Muscle layer of duodenum (tissue), 2 donors: ENCODE measurements at regions not wholly inside any gene's neighbourhood (a gene's known extent, or its start where the extent isn't known, plus 50 kb on each side); places are given as distances from the start of the nearest gene placed in this dataset.
"Not testable (repeated sequence)": the region's sequence is repeated elsewhere in the genome, so short reads cannot be mapped to it uniquely, and the experiment has no call there.

ENCODE experiments used
- H3K27ac ChIP-seq: one replicate; pipeline ENCODE4 v1.7.0; 2013; ENCODE audit warnings: mild to moderate bottlenecking, low read length
- H3K27me3 ChIP-seq: one replicate; pipeline ENCODE4 v1.7.0; 2013; ENCODE audit warnings: low read depth, mild to moderate bottlenecking, control low read depth, low read length
- H3K36me3 ChIP-seq, 2 donors: one replicate each; pipeline ENCODE4 v1.7.0; 2013; ENCODE audit warnings: low read length in 2 of 2, control low read depth in 1 of 2, mild to moderate bottlenecking in 1 of 2; ENCODE audit not compliant: insufficient read depth in 2 of 2, control insufficient read depth in 1 of 2
- H3K4me1 ChIP-seq, 2 donors: one replicate each; pipeline ENCODE4 v1.7.0; 2013; ENCODE audit warnings: low read length in 2 of 2, mild to moderate bottlenecking in 2 of 2, control low read depth in 1 of 2, moderate library complexity in 1 of 2; ENCODE audit not compliant: insufficient read depth in 2 of 2, control insufficient read depth in 1 of 2
- H3K4me3 ChIP-seq, 2 donors: one replicate each; pipeline ENCODE4 v1.7.0; 2013; ENCODE audit warnings: low read length in 2 of 2, low read depth in 1 of 2, mild to moderate bottlenecking in 1 of 2
- H3K9me3 ChIP-seq, 2 donors: one replicate each; pipeline ENCODE4 v1.7.0; 2013; ENCODE audit warnings: low read length in 2 of 2, control low read depth in 1 of 2, mild to moderate bottlenecking in 1 of 2; ENCODE audit not compliant: control insufficient read depth in 1 of 2
- donor health status: healthy.

DNA sequence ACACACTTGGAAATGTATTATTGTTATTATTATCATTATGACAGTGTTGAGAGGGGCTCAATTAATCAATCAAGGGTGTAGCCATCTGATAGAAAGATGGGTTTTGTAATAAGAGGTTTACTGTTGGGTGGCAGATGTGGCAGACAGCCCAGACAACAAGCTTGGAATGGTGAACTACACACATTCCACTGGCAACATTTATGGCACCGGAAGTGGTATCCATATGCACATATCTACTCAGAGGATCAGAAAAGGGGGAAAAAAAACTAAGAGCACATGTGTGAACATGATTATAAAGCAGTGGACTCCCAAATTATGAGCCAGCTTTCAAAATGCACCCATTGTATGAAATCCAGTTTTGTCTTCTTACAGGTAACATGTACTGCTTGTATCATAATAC lies 125.9 kb upstream of the ARX start:
- no peak overlapping the region for H3K4me3 ChIP-seq
- no peaks in the 10 kb centered on the region for H3K27me3 ChIP-seq
- H3K4me1 ChIP-seq: no peaks in the 10 kb centered on the region
- no peaks in the 10 kb centered on the region for H3K9me3 ChIP-seq
- H3K27ac ChIP-seq: no peak overlapping the region
- no peaks in the 10 kb centered on the region for H3K36me3 ChIP-seq

DNA sequence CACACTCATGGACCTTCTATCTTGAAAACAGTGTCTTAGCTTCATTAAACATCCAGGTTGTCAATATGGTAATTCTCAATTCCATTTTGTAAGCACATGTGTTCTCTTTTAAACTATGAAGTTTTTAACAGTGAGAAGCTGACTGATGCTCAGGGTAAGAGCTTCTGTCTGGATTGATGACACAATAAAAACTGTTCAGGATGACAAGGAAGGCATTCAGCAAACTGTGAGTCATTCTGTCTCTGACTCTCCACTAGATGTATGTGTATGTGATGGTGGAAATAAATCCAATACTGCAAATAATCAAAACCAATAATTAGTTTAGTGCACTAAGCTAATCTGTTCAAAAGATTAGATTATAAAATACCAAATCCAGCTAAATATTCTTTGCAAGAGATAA lies 115.3 kb upstream of the ARX start:
- H3K27me3 ChIP-seq: no peaks in the 10 kb centered on the region
- no peaks in the 10 kb centered on the region for H3K4me1 ChIP-seq

DNA sequence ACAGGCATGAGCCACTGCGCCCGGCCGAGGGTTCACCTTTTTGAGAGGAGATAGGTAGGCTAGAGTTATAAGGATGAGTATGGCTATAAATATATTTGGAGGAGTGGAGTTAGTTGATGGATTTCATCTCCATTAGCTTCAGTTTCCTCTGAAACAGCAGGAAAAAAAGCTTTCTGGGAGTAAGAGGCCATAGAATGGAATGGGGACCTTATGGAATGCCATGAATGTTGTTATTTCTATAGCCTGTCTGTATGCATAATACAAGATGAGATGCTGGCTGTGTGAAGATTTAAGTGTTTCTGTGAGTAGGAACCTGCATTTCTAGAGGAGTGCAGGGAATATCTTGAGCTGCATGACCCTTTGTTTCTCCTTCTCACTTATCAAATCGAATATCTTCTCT lies 114.9 kb upstream of the ARX start:
- H3K4me1 ChIP-seq: no peaks in the 10 kb centered on the region
- no peak overlapping the region for H3K4me3 ChIP-seq
- no peak overlapping the region for H3K27ac ChIP-seq
- H3K36me3 ChIP-seq: no peaks in the 10 kb centered on the region
- H3K27me3 ChIP-seq: no peaks in the 10 kb centered on the region
- no peaks in the 10 kb centered on the region for H3K9me3 ChIP-seq

More for the DNA sequence above, 115.3 kb upstream of the ARX start:
- Histone ChIP-seq H3K27ac (no peak overlapping the region), H3K4me3 (no peak overlapping the region), H3K36me3 (no peaks in the 10 kb centered on the region), H3K9me3 (no peaks in the 10 kb centered on the region)

DNA sequence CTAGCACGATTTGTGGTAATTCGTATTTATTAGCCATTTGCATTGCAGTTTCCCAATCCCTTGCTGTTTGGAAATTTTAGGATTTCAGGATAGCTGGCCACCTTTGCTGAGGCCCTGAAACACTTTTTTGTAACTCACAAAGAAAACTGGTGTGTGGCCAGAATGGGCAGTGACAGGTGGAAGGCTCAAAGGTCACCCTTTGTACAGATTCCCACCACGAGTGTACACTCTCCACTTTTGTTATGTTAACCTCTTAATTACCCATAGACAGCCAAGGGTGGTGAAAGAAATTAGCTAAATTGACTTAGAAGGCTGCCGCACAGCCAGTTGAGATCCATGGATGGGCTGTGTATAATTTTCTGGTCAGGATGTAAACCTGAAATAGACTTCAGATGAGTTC lies 109.7 kb upstream of the ARX start:
- no peaks in the 10 kb centered on the region for H3K27me3 ChIP-seq
- no peaks in the 10 kb centered on the region for H3K4me1 ChIP-seq

DNA sequence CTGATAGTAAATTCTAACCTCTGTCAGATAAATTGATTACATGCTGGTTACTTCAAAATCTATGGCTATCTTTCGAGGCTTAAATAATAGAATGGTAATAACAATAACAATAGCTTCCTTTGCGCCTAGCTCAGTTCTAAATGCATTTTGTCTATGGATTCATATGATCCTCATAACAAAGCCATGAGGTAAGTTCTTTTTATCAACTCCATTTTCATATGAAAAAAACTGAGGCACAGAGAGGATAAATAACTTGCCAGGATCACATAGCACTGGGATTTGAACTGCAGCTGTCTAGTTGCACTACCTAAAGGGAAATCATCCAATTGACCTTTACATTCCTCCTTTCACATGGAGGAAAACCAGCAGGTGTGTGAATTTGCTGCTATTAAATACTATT lies 108.6 kb upstream of the ARX start:
- Histone ChIP-seq H3K9me3 (no peaks in the 10 kb centered on the region), H3K4me1 (no peaks in the 10 kb centered on the region), H3K4me3 (no peak overlapping the region), H3K27me3 (no peaks in the 10 kb centered on the region), H3K36me3 (no peaks in the 10 kb centered on the region), H3K27ac (no peak overlapping the region)

More for the DNA sequence above, 109.7 kb upstream of the ARX start:
- Histone ChIP-seq H3K27ac (no peak overlapping the region), H3K9me3 (no peaks in the 10 kb centered on the region), H3K4me3 (no peak overlapping the region), H3K36me3 (no peaks in the 10 kb centered on the region)

DNA sequence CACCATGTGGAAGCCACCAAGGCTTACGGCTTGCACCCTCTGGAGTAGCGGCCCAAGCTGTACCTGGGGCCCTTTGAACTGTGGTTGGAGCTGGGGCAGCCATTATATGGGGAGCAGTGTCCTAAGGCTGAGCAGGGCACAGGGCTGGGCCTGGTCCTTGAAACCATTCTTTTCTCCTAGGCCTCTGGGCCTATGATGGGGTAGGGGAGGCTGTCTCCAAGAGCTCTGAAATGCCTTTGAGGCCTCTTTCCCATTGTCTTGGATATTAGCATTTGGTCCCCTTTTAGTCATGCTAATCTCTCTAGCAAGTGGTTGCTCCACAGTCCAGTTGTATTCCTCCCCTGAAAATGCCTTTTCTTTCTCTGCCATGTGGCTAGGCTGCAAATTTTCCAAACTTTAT lies 96.4 kb upstream of the ARX start:
- H3K4me3 ChIP-seq: no peak overlapping the region
- no peaks in the 10 kb centered on the region for H3K27me3 ChIP-seq
- no peaks in the 10 kb centered on the region for H3K4me1 ChIP-seq
- no peaks in the 10 kb centered on the region for H3K9me3 ChIP-seq
- H3K36me3 ChIP-seq: no peaks in the 10 kb centered on the region
- H3K27ac ChIP-seq: no peak overlapping the region

DNA sequence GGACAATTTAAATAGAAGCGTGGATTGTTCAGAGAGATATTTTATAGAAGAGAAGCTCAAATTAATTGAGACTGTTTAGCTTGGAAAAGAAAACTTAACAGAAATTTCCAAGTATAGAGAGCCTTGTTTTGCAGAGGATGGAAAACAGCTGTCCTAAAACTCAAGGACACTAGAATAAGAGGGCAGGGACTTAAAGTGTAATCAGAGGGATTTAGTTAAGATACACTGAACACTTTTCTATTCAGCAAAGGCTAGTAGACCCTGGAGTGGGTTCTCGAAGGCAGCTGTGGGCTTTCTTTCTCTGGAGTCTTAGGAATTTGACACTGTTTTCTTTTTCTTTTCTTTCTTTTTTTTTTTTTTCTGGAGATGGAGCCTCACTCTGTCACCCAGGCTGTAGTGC lies 92.7 kb upstream of the ARX start:
- Histone ChIP-seq H3K4me1 (no peaks in the 10 kb centered on the region), H3K27me3 (no peaks in the 10 kb centered on the region), H3K36me3 (no peaks in the 10 kb centered on the region), H3K9me3 (no peaks in the 10 kb centered on the region), H3K27ac (no peak overlapping the region), H3K4me3 (no peak overlapping the region)

DNA sequence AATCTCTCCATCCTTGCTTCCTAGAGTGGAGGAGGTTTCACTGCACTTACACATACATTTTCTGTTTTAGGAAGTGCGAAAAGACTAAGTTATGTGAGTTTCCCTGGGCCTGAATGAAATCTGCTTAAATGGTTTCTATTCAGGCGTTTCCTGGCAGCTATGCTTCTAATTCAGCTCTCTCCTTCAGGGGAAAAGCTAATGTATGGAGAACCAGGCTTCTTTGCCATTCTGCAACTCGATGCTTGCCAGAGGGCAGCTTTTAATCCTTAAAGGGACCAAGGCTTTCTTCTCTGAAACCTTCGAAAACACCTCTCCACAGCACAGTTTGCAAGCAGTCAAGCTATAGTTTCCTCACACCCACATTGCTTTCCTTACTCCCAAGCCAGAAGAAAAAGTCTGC lies 89.5 kb upstream of the ARX start:
- Histone ChIP-seq H3K4me1 (no peaks in the 10 kb centered on the region), H3K36me3 (no peaks in the 10 kb centered on the region), H3K4me3 (no peak overlapping the region), H3K27ac (no peak overlapping the region), H3K27me3 (no peaks in the 10 kb centered on the region), H3K9me3 (no peaks in the 10 kb centered on the region)

DNA sequence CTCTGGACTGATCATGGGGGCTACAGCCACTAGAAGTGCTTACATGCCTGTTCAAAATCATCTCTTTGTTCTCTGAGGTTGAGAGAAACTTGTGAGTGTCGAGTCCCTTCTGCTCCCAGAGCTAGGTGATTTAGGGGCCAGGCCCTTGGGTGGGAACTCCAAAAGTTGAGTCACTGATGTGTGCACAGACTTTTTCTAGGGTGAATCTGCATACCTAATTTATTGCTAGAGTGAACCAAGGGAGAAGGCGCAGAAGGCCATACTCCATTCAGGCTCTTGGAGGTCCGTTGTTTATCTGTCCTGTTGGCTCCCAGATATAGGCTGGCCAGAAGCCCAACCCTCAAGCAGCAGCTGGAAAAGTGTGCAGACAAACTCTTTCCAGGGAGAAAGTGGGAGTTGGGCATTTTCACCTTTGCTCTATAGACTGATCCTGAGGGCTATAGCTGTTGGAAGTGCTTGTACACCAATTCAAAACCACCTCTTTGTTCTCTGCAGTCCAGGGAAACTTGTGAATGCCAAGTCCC lies 80.8 kb upstream of the ARX start:
- no peak overlapping the region for H3K27ac ChIP-seq
- no peaks in the 10 kb centered on the region for H3K36me3 ChIP-seq
- no peaks in the 10 kb centered on the region for H3K27me3 ChIP-seq
- H3K4me1 ChIP-seq: no peaks in the 10 kb centered on the region
- no peaks in the 10 kb centered on the region for H3K9me3 ChIP-seq
- H3K4me3 ChIP-seq: no peak overlapping the region

DNA sequence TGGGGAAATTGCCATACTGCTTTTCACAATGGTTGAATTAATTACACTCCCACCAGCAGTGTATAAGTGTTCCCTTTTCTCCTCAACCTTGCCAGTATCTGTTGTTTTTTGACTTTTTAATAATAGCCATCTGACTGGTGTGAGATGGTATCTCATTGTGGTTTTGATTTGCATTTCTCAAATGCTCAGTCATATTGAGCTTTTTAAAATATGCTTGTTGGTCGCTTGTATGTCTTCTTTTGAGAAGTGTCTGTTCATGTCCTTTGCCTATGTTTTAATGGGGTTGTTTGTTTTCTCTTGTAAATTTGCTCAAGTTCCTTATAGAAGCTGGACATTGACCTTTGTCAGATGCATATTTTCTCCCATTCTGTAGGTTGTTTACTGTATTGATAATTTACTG lies 75.4 kb upstream of the ARX start:
- H3K4me1 ChIP-seq, H3K27ac ChIP-seq, H3K9me3 ChIP-seq, H3K27me3 ChIP-seq, H3K4me3 ChIP-seq, H3K36me3 ChIP-seq: not testable (repeated sequence)

DNA sequence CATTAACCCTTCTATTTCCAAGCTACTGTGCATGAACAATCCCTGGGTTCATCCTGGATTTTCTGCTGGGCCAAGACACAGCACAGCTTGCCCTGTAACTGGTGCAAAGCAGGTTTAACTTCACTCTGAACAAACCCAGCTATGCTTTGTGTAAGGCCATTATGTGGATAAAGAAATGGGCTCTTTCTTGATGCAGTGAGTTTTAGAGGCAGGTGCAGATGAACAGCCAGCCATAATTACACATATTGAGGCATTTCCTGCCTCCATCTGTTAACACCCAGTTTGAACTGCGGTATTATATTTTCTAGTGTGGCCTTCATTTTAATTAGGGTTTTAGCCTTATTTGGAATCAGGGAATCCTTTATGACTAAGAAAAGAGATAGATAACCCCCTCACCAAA lies 68.7 kb upstream of the ARX start:
- Histone ChIP-seq H3K4me1 (no peaks in the 10 kb centered on the region), H3K27ac (no peak overlapping the region), H3K36me3 (no peaks in the 10 kb centered on the region), H3K4me3 (no peak overlapping the region), H3K27me3 (no peaks in the 10 kb centered on the region), H3K9me3 (no peaks in the 10 kb centered on the region)

DNA sequence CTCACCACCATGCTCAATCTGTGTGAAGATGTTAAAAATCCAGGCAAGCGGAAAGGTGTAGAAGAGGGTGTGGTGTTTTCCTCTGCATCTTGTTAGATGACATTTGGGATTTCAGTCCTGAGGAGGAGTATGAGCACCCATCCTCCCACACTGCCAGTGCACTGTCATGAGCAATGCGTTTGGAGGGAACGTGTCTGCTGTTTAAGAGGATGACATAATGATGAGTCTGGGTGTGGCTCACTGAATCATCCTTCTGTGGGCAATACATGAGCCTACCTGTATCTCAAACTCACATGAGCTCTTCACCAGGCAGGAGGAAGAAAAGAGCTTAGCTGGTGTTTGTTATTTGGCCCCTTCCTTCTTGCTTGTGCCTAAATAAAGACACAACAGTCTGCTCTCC lies 67.9 kb upstream of the ARX start:
- Histone ChIP-seq H3K36me3 (no peaks in the 10 kb centered on the region), H3K27ac (no peak overlapping the region), H3K4me3 (no peak overlapping the region), H3K9me3 (no peaks in the 10 kb centered on the region), H3K27me3 (no peaks in the 10 kb centered on the region), H3K4me1 (no peaks in the 10 kb centered on the region)
